HT-29 (cell line): ENCODE measurements at regions not wholly inside any gene's neighbourhood (a gene's known extent, or its start where the extent isn't known, plus 50 kb on each side); places are given as distances from the start of the nearest gene placed in this dataset.

Experiments used
- DNase-seq: peaks from one replicate; pipeline ENCODE4 v3.0.0-alpha.2; 2015; ENCODE audit warnings: low spot score

DNA sequence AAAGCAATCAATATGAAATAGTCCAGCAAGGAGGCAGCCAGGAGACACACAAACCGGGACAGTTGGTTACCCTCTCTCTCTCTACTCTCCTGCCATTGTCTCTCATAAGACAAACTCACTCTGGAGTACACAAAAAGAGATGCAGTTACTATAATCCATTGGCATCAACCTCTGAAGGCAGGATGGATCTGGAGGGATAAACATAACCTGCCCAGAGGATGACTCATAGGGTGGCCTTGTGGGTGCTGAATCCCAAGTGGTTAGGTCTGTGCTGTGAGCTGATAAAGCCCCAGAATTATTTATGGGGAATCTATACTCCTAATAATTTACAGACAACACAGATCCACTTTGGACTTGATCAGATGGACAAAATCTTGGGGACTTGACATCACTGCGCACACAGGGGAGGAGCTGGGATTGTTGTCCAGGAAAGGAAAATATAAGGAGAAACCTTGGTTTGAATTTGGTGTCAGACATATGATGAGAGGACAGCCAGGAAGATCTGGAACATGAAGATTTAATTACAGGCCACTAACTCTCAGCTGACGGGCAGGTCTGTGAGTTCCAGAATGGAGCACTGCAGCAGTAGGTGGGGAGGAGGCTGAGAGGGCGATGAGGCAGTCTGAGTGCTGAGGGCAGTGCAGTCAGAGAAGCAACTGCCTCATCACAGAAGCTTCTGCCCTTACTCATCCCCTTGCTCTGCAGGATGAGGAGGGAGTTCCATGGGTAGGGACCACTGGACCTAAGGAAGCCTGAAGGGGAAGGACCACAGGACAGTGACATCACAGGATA is 113.9 kb upstream of the PRSS58 start:
- DNase-seq, result no peak

DNA sequence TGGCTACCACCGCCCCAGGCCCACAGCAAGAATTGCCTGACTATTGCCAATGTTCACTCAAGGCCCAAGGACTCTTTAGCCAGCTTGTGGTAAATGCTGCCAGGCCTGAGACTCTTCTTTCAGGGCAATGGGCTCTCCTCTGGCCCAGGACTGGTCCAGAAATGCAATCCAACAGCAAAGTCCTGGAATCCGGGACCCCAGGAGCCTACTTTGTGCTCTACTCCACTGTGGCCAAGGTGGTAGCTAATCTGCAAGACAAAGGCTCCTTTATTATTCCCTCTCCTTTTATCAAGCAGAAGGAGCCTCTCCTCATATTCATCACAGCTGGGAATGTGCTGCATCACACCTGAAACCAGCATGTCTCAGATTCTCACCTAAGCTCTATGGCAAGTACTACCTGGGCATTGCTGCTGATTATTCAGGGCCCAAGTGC is 107.6 kb upstream of the PRSS58 start:
- no peak for DNase-seq

DNA sequence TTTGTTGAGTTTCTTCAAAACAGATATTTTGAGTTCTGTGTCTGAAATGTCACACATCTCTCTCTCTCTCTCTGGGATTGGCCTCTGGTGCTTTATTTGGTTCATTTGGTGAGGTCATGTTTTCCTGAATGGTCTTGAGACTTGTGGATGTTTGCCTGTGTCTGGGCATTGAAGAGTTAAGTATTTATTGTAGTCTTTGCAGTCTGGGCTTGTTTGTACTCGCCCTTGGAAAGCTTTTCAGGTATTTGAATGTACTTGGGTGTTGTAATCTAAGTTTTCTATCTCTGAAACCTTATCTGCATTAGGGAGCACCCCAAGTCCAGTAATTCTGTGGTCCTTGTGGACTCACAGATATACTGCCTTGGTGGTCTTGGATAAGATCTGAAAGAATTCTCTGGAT is 106.7 kb upstream of the PRSS58 start:
- no peak for DNase-seq

DNA sequence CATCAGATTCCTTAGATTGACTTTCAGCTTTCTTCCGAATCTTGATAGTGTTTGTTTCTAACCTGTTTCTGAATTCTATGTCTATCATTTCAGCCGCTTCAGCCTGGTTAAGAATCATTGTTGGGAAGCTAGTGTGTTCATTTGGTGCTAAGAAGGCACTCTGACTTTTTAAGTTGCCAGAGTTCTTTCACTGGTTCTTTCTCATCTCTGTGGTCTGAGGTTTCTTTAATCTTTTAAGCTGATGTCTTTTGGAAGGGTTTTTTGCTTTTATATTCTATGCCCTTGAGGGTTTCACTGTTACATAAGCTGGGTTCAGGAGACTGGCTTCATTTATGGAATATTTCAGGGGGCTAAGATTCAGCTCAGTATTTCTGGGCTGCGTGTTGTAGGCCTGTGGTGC is 104.5 kb upstream of the PRSS58 start:
- DNase-seq, result no peak

DNA sequence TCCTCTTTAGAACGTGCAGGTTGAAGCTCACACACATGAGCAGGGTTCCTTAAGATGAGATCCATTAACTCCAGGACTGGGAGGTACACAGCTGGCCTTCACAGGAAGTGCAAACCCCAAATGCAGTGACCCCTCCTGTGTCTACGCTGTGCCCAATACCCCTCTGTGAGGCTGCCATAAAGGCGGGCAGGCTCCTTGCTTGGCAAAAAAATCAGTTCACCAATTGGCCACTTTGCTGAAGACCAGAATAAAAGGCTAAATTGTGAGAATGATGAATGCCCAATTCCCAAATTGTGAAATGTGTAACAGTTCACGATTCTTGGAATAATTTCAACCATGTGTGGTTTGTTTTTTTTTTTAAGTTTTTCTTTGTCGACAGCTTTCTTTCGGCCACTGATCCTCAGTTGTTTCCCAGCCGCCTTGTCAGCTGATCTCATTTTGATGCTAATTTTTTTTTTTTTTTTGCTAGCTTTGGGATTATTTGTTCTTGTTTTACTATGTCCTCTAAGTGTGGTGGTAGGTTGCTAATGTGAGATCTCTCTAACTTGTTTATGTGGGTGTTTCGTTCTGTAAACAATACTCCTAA is 101.9 kb upstream of the PRSS58 start:
- DNase-seq, result no peak

DNA sequence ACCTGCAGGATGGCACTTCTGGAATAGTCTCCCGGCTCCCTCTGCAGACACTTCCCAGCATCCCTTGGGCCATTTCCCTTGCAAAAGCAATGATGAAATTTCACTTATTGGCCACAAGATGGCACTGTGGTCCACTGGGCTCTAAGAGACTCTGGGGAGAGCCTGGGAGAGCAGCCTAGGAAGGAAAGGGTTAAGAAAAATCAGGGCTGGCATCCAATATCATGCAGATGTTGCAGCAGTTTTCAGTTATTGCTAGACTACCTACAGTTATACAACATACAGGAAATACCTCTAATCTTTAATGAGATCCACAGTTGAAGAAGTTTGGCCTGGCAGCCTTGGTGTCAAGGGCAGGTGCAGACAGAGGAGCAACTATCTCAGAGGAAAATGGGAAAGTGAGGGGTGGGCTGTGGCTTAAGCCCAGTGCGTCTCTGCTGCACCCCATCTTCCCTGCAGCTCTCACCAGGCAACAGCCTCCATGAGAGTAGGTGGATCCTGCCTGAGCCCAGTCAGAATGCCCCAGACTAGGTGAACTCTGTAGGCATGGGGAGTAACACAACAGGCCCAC is 100.2 kb upstream of the PRSS58 start:
- peak; percentile 92 for DNase-seq

DNA sequence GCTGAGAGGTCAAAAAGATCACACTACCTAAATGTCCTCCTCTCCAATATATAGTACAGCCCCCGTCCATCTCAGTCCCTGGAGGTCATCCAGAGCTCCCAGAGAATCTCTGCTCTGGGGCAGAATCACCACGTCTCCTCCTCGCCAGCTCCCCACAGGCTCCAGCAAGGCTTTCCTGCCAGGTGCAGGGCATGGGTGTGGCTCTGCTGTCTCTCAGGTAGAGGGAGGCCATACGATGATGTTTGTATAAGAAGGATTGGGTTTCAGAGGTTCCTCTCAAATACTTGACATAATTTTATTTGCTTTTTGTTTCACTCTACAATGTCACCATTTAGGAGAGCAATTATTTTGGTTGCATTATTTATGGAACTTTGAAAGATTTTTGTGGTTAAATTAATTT is 98.3 kb upstream of the PRSS58 start:
- no peak for DNase-seq

DNA sequence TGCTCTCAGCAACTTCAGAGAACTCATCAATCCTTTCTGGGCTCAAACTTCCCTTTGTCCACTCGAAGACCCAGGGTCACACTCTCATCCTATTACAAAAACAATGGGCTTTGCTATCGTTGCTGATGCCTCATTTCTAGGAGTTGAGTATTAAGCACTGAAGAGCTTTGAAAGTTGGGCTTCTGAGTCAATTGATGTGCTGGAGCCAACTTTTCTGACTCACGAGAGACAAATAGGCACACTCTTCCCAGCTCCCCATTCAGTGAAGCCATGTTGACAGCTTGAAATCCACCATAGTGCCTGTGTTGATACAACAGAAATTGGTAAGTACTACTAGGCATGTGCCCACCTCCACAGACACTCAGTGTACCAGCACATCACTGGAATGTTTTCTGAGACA is 97.5 kb upstream of the PRSS58 start:
- no peak for DNase-seq

DNA sequence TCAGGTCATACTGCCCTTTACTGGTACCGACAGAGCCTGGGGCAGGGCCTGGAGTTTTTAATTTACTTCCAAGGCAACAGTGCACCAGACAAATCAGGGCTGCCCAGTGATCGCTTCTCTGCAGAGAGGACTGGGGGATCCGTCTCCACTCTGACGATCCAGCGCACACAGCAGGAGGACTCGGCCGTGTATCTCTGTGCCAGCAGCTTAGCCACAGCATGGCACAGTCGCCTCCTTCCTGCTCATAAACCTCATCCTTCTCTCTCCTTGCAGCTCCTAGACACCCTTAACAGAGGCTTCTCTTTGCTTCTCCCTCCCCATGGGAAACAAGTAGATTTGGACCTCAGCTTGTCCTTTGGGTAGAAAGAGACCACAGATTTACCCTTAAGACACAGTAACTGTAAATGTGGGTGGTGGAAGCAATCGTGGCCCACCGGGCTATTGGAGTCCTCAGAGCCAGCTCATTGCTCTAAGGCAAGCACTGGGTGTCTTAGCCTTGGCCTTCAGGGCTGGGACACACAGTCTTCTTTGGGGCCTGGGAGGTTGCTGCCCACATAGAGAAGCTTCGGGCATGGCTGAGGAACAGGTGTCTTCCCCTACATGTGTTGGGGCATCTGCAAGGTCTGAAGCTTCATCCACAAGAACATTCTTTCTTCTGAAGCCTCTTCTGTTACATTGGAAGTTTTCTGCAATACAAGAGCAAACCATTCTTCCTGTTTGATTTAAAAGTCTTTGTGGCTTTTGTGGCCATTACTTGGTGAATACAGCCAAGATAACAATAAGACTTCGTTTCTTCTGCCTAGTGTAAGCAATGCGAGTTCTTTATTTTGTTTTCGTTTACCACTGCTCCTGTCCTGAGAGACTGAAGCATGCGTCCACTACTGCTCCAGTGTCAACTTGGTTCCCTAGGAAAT is 95.5 kb upstream of the PRSS58 start:
- DNase-seq, result no peak

DNA sequence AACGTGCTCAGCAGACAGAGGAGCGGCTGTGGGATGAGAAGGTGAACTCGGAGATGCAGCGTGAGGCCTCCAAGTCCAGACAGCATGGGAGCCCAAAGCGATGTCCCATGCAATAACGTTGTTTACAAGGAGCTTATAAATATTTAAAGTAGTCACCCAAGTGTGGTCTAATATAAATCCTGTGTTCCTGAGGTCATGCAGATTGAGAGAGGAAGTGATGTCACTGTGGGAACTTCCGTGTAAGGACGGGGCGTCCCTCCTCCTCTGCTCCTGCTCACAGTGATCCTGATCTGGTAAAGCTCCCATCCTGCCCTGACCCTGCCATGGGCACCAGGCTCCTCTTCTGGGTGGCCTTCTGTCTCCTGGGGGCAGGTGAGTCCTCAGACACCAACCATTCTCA is 94.7 kb upstream of the PRSS58 start:
- no peak for DNase-seq

DNA sequence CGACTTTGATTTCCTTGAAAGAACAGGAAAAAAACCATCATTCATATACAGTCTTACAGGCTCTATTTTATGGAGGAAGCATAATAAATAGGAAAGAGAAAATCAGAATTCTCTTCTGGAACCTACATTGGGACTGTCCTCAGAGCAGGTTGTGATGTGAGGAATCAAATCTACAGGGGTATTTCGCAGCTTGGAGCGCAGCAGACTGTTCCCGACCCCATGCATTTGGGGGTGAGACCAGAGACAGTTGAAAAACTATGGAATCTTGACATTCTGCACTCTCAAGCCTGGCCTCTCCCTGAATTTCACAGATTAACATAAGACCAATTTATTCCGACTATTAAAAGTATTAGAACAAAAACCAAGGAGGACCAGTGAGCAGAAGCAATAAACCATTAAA is 93.3 kb upstream of the PRSS58 start:
- DNase-seq, result no peak

DNA sequence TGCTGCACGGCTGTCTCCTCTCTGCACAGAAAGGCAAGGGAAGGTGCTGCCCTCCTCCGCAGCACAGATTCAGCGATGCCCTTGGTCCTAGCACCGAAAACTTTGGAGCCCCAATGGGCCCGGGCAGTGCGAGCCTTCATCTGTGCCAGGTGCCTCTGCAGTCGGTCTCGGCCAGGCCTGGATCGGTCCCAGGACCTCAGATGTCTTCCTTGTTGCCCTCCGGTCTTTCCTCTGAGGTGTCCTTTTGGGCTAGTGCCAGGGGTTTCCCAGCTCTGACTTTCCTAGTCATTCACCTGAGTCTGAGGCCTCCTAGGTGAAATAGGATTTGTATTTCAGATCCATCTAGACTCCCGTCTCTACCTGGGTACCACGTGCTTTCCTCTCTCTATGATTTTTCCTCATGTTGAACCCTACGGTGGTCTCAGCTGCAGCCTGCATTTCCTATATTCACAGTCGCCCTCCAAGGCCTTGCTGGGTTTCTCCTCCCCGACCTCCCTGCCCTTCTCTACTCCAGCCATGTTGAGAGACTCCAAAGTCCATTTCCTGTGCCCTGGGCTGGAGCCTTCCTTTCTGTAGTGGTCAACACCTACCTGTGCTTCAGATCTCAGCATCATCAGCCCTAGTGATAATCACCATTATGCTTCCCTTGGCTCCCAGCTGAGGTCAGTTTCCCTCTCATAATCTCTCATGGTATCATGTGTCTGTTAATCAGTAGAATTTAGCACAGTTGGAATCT is 92.0 kb upstream of the PRSS58 start:
- no peak for DNase-seq

DNA sequence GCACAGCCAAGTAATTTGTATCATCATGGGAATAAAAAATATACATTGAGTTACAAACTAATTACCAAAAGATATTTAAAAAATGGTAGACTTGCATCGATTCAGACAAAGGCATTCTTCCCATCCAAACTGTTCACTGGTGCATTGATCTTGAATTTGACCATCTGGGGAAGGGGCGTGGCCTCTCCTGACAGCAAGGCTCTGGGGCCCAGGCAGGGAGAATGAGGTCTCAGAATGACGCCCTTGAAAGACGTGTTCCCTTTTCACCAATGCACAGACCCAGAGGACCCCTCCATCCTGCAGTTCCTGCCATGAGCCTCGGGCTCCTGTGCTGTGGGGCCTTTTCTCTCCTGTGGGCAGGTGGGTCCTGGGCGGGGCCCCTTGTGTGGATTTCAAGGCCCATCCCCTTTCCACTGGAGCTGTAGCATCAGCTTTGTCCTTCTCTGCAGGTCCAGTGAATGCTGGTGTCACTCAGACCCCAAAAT is 91.1 kb upstream of the PRSS58 start:
- no peak for DNase-seq

DNA sequence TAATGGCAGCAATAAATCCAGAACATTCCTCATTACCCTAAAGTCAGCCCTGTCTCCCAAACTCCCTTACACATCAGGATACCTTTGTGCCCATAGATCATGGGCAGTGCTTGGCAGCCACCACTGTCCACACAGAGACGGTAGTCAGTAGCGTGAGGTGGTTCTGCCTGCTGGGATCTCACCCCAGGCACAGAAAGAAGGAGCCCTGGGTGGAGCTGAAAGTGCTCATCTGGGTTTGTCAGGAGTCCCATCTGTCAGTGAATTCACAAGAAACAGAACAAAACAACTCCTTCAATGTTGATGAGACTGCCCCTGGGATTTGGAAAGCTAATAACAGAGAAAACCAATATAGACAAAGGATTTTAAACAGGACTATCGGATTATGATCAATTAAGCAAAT is 90.2 kb upstream of the PRSS58 start:
- DNase-seq, result no peak

DNA sequence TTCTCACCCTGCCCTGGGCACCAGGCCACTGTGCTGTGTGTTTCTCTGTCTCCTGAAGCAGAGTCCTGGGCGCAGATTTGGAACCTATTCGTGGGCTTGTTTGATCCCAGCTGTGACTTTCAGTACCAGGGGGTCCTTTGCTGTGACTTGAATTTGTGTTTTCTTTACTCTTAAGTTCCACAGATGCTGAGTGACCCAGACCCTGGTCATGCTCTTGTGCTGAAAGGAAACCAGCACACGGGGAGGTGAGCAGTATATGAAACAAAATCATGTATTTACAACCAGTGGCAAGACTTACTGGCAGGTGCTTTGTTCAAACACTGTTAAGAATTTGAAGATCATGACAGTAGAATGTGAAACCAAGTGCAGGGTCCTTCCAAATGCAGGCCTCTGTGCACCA is 89.2 kb upstream of the PRSS58 start:
- no peak for DNase-seq

DNA sequence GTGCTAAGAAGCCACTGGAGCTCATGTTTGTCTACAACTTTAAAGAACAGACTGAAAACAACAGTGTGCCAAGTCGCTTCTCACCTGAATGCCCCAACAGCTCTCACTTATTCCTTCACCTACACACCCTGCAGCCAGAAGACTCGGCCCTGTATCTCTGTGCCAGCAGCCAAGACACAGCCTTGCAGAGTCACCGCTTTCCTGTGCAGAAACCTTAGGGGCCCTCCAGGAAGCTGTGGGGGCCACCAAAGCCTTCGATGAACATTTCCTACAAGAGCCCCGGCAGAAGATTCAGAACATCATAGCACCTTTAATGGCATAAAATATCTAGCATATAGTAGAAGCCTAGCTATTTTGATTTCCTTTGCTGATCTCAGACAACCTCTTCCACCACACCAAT is 88.0 kb upstream of the PRSS58 start:
- DNase-seq, result no peak

DNA sequence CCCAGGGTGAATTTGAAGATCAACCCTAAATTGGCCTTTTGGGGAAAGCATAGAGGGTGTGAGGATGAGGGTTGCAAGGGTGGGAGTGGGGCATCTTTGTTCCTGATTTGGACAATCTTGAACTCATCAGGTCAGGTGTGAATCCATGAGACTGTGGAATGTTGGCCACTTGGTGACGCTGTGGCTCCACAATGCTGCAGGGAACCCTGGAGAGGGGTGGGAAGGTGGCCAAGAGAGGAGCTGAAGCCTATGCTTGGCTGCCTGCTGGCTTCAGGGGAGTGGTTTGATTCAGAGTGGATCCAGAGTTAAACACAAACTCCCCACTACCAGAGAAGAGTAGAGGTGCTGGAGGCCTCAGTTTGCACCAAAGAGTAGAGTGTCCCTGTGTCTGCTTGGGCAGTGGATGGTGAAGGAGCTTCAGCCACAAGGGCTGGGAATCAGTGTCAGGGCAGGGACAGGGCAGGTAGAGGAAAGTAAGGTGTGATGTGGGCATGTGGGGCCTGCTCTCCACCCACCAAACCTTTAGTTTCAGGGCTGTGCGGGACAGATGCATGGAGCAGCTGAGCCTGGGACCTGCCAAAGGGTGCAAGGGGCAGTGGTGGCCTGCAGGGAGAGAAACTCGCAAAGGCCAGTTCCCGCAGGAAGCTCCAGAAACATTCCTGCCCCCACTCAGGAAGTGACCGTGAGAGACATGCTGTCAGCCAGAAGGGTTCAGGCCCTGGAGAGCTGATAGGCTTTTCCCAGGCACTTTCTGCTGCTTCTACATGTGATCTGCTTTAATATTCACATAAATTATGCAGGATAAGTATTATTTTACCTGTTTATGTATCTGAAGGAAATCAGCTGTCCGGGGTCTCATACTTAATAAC is 81.0 kb upstream of the PRSS58 start:
- peak; percentile 53 for DNase-seq

DNA sequence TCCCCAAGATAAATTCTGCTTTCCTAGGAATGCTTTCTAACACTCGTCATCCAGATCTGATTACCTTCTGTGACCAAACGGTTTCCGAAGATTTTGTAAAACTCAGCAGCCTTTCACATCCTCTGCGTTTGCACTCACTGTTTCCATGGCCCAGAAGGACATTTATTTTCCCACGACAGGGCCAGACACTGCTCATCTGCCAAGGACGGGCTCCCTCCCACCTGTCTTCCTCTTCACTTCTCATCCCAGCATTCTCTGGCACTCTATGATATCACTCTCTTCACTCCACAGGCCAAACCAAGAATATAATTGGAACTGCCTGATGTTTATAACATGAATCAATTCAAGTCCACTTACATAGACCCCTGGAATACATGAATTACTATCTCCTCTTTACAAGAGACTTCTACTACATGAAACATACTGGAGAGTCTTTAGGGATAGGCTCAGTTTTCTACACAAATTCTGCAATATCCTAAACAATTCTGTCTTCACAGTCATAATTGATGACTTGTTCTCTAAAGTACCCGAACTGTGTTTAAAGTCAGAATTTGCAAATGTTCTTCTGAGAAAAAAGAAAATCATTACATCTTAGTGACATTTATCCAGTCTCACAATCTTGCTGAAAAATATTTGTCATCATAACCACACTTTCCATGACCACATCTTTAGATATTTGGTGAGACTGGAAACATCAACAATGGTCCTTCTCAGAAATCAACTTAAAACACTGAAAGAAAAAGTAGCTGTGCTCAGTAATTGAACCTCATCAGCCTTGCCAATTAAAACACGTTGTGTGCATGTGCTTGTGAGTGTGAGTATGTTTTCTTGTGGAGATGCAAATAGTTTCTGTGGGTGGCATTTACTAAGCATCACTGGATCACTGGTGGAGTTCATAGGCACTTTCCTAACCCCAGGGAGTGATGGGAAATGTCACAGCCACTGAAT is 79.5 kb upstream of the PRSS58 start:
- no peak for DNase-seq

DNA sequence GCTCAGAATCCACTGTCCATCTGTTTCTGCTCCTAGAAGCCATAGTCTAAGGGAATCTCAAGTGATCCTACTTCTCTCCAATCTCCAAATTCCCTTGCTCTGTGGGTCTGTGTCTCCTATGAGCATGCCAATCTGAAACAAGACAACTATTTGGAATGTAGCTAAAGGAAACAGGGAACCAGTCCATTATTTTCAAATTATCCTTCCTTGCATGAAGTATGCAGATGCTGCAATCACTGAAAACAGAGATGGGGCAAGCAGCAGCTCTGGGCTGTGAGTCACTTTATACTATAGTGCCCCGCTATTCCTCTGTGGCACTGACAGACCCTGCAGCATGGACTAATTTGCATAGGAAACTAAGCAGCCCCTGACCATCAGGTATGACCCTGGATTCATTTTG is 76.9 kb upstream of the PRSS58 start:
- DNase-seq, result no peak
